ENCODE measurements at regions not wholly inside any gene's neighbourhood (a gene's known extent, or its start where the extent isn't known, plus 50 kb on each side); places are given as distances from the start of the nearest gene placed in this dataset.
"Not testable (repeated sequence)": the region's sequence is repeated elsewhere in the genome, so short reads cannot be mapped to it uniquely, and the experiment has no call there.

- no peak for DNase-seq
These were observed 1114.7 kb downstream of the REEP3 start for GRCh38 chr10:64635906-64636305.

- DNase-seq = no peak
These were observed 1115.3 kb downstream of the REEP3 start for GRCh38 chr10:64636461-64636860.

GRCh38 chr10:64637939-64638338, 1116.7 kb downstream of the REEP3 start:
- no peak for DNase-seq

- DNase-seq = no peak
These were observed 1127.7 kb downstream of the REEP3 start for GRCh38 chr10:64648915-64649314.

- DNase-seq = no peak
These were observed 1137.3 kb downstream of the REEP3 start for GRCh38 chr10:64658528-64658927.

- no peak for DNase-seq
These were observed 1138.1 kb downstream of the REEP3 start for GRCh38 chr10:64659311-64659710.

GRCh38 chr10:64682043-64682442, 1160.8 kb downstream of the REEP3 start:
- DNase-seq = no peak

GRCh38 chr10:64690194-64690593, 1169.0 kb downstream of the REEP3 start:
- no peak for DNase-seq

- DNase-seq = no peak
These were observed 1178.0 kb downstream of the REEP3 start for GRCh38 chr10:64699244-64699643.

GRCh38 chr10:64702086-64702485, 1180.9 kb downstream of the REEP3 start:
- not testable (repeated sequence) for DNase-seq

GRCh38 chr10:64708884-64709681, 1187.9 kb downstream of the REEP3 start:
- no peak for DNase-seq

GRCh38 chr10:64726466-64726865, 1205.3 kb downstream of the REEP3 start:
- DNase-seq = no peak

- no peak for DNase-seq
These were observed 1209.8 kb downstream of the REEP3 start for GRCh38 chr10:64731016-64731415.

GRCh38 chr10:64732372-64732957, 1211.3 kb downstream of the REEP3 start:
- DNase-seq = no peak

- no peak for DNase-seq
These were observed 1212.8 kb downstream of the REEP3 start for GRCh38 chr10:64733980-64734379.

GRCh38 chr10:64738462-64738861, 1217.3 kb downstream of the REEP3 start:
- DNase-seq = no peak

GRCh38 chr10:64745565-64745964, 1224.4 kb downstream of the REEP3 start:
- no peak for DNase-seq

GRCh38 chr10:64750672-64751071, 1229.5 kb downstream of the REEP3 start:
- no peak for DNase-seq

GRCh38 chr10:64753516-64753915, 1232.3 kb downstream of the REEP3 start:
- no peak for DNase-seq

- no peak for DNase-seq
These were observed 1239.2 kb downstream of the REEP3 start for GRCh38 chr10:64760371-64760770.

- no peak for DNase-seq
These were observed 1241.7 kb downstream of the REEP3 start for GRCh38 chr10:64762861-64763260.

- no peak for DNase-seq
These were observed 1244.3 kb downstream of the REEP3 start for GRCh38 chr10:64765498-64765897.

GRCh38 chr10:64771253-64772050, 1250.3 kb downstream of the REEP3 start:
- DNase-seq = no peak

- DNase-seq = no peak
These were observed 1252.2 kb downstream of the REEP3 start for GRCh38 chr10:64773357-64773756.

Data from activated T-cell treated with anti-CD3 and anti-CD28 coated beads for 4 hours (primary cell).